8988T (cell line): ENCODE measurements at regions not wholly inside any gene's neighbourhood (a gene's known extent, or its start where the extent isn't known, plus 50 kb on each side); places are given as distances from the start of the nearest gene placed in this dataset.

Experiments used
- DNase-seq: peaks from one replicate; pipeline ENCODE4 v3.0.0; 2011

- DNase-seq, result no peak
These were observed 135.9 kb downstream of the JCAD start for GRCh38 chr10:29923416-29923965.

- no peak for DNase-seq
These were observed 136.5 kb downstream of the JCAD start for GRCh38 chr10:29922892-29923291.

- DNase-seq, result no peak
These were observed 137.2 kb downstream of the JCAD start for GRCh38 chr10:29922226-29922625.

GRCh38 chr10:29921071-29921446, 138.3 kb downstream of the JCAD start:
- DNase-seq, result no peak

- no peak for DNase-seq
These were observed 138.8 kb downstream of the JCAD start for GRCh38 chr10:29920408-29921070.

- DNase-seq, result no peak
These were observed 140.6 kb downstream of the JCAD start for GRCh38 chr10:29918623-29919400.

- no peak for DNase-seq
These were observed 142.1 kb downstream of the JCAD start for GRCh38 chr10:29917311-29917710.

- no peak for DNase-seq
These were observed 142.7 kb downstream of the JCAD start for GRCh38 chr10:29916669-29917068.

GRCh38 chr10:29914986-29915785, 144.2 kb downstream of the JCAD start:
- no peak for DNase-seq

GRCh38 chr10:29908962-29909361, 150.4 kb downstream of the JCAD start:
- no peak for DNase-seq

GRCh38 chr10:29900865-29901264, 158.5 kb downstream of the JCAD start:
- DNase-seq, result no peak

- DNase-seq, result no peak
These were observed 161.2 kb downstream of the JCAD start for GRCh38 chr10:29897999-29898716.

GRCh38 chr10:29897430-29897829, 162.0 kb downstream of the JCAD start:
- no peak for DNase-seq

GRCh38 chr10:29896053-29896452, 163.3 kb downstream of the JCAD start:
- no peak for DNase-seq

- no peak for DNase-seq
These were observed 163.9 kb downstream of the JCAD start for GRCh38 chr10:29895456-29895855.

- no peak for DNase-seq
These were observed 171.1 kb downstream of the JCAD start for GRCh38 chr10:29888321-29888720.

- DNase-seq, result no peak
These were observed 173.1 kb downstream of the JCAD start for GRCh38 chr10:29886299-29886698.

- no peak for DNase-seq
These were observed 176.2 kb downstream of the JCAD start for GRCh38 chr10:29883231-29883630.

GRCh38 chr10:29882766-29883165, 176.6 kb downstream of the JCAD start:
- no peak for DNase-seq

GRCh38 chr10:29881811-29882210, 177.6 kb downstream of the JCAD start:
- no peak for DNase-seq

- DNase-seq, result no peak
These were observed 178.0 kb downstream of the JCAD start for GRCh38 chr10:29881336-29881771.

- DNase-seq, result no peak
These were observed 178.5 kb downstream of the JCAD start for GRCh38 chr10:29880856-29881255.

GRCh38 chr10:29879862-29880261, 179.5 kb downstream of the JCAD start:
- no peak for DNase-seq
